Rectal smooth muscle tissue (tissue), 1 donor: ENCODE measurements at regions not wholly inside any gene's neighbourhood (a gene's known extent, or its start where the extent isn't known, plus 50 kb on each side); places are given as distances from the start of the nearest gene placed in this dataset.
A peak's percentile ranks its signal among the peaks of the same experiment; 100 is the strongest.

ENCODE experiments used
- H3K27ac ChIP-seq: one replicate; pipeline ENCODE4 v1.7.0; 2013; ENCODE audit warnings: low read depth, low read length, inconsistent platforms
- H3K27me3 ChIP-seq: one replicate; pipeline ENCODE4 v1.7.0; 2013; ENCODE audit warnings: low read length; ENCODE audit not compliant: control insufficient read depth, insufficient read depth
- H3K36me3 ChIP-seq: one replicate; pipeline ENCODE4 v1.7.0; 2013; ENCODE audit warnings: low read length; ENCODE audit not compliant: control insufficient read depth, insufficient read depth
- H3K4me1 ChIP-seq: one replicate; pipeline ENCODE4 v1.7.0; 2013; ENCODE audit warnings: low read length; ENCODE audit not compliant: control insufficient read depth, insufficient read depth
- H3K4me3 ChIP-seq: one replicate; pipeline ENCODE4 v1.7.0; 2013; ENCODE audit warnings: low read length
- H3K9ac ChIP-seq: one replicate; pipeline ENCODE4 v1.7.0; 2013; ENCODE audit warnings: low read length

DNA sequence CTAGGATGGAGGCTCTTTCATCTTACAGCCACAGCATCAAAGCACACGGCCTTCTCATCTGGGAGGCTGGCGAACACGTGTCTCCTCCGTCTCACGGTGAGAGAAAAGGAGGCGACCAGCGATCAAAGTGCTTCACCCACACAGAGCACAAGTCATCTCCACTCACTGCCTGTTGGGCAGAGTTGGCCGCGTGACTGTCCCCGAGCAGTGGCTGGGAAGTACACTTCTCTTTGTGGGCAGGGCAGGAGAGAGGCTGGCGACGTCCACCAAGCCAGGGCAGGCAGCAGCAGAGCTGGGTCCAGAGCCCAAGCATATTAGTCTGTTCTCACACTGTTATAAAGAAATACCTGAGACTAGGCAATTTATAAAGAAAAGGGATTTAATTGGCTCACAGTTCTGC, 64.1 kb upstream of the FOXC1 start:
- no peaks in the 10 kb centered on the region for H3K27me3 ChIP-seq
- no peaks in the 10 kb centered on the region for H3K36me3 ChIP-seq
- no peak overlapping the region for H3K4me3 ChIP-seq
- no peak overlapping the region for H3K27ac ChIP-seq
- H3K9ac ChIP-seq, result no peak overlapping the region
- H3K4me1 ChIP-seq, result no peaks in the 10 kb centered on the region

- Histone ChIP-seq H3K36me3 (no peaks in the 10 kb centered on the region), H3K9ac (no peak overlapping the region), H3K27me3 (no peaks in the 10 kb centered on the region), H3K4me3 (no peak overlapping the region), H3K4me1 (no peaks in the 10 kb centered on the region), H3K27ac (no peak overlapping the region)
These were observed 61.9 kb upstream of the FOXC1 start for GRCh38 chr6:1547785-1548184.

- no peak overlapping the region for H3K27ac ChIP-seq
- H3K27me3 ChIP-seq, result no peaks in the 10 kb centered on the region
- H3K4me3 ChIP-seq, result no peak overlapping the region
- H3K4me1 ChIP-seq, result no peaks in the 10 kb centered on the region
- H3K36me3 ChIP-seq, result no peaks in the 10 kb centered on the region
- no peak overlapping the region for H3K9ac ChIP-seq
These were observed 58.5 kb upstream of the FOXC1 start for GRCh38 chr6:1551249-1551648.

- H3K27me3 ChIP-seq, result no peaks in the 10 kb centered on the region
- no peak overlapping the region for H3K9ac ChIP-seq
- H3K36me3 ChIP-seq, result no peaks in the 10 kb centered on the region
- no peak overlapping the region for H3K27ac ChIP-seq
- H3K4me3 ChIP-seq, result no peak overlapping the region
- H3K4me1 ChIP-seq, result no peaks in the 10 kb centered on the region
These were observed 57.4 kb upstream of the FOXC1 start for GRCh38 chr6:1552296-1552761.

GRCh38 chr6:1553562-1554083, 56.1 kb upstream of the FOXC1 start:
- Histone ChIP-seq H3K27me3 (no peaks in the 10 kb centered on the region), H3K27ac (no peak overlapping the region), H3K4me3 (no peak overlapping the region), H3K4me1 (no peaks in the 10 kb centered on the region), H3K36me3 (no peaks in the 10 kb centered on the region), H3K9ac (no peak overlapping the region)

DNA sequence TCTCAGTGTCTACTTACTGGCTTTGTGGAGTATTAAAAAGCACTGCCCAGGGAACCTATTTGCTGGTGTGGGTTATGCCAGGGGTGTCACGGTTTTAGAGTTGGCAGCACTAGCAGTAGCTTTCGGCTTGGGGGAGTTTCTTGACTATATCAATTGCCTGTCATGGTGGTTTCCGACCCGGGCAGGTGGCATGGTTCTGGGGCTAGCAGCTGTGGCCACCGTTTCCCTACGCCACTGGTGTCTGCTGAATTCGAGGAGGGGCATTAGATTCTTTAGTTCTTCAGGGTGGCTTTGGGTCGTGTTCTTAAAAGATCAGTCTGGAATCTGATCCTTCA, 55.6 kb upstream of the FOXC1 start:
- no peaks in the 10 kb centered on the region for H3K36me3 ChIP-seq
- no peaks in the 10 kb centered on the region for H3K4me1 ChIP-seq
- peak overlapping the region; percentile 62 for H3K4me3 ChIP-seq
- H3K9ac ChIP-seq, result no peak overlapping the region
- H3K27me3 ChIP-seq, result no peaks in the 10 kb centered on the region
- no peak overlapping the region for H3K27ac ChIP-seq

DNA sequence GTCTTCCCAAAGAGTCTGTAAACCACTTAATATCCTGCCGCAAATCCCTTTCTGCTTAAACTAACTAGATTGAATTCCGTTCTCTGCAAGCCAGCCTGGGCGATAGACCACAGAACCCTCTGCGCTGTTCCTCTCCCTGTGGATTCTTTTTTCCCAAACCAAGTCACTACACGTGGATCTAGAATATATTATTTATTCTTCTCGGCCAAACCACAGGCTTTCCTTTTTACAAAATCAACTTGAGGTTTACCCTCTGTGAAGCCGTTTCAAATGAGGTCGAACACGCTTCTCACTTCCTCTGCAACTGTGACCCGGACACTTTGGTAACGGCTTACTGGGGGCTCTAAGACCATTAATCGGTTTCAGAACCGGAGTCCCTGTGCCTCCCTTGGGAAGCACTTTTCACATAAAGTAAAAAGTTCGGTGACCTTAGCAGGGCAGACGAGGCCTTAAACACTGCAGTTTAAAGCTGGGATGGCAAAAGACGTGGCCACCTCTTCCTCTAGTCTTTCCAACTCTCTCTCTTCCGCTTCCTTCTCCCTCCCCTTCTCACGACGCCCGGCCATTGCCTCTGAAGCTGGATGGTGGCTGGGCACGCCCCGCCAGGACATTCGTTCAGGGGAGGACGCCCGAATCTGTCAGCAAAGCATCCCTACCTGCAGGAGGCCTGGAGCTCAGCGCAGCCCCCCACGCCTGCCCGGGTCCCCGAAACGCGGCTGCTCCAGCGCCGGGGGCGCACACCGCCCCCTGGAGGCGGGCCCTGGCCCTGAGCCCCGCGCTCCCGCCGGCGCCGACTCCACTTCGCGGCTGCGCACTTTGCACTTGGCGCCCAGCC, 55.0 kb upstream of the FOXC1 start:
- Histone ChIP-seq H3K4me3 (peak overlapping the region; percentile 62), H3K36me3 (no peaks in the 10 kb centered on the region), H3K27ac (peak overlapping the region; percentile 30), H3K4me1 (no peaks in the 10 kb centered on the region), H3K27me3 (no peaks in the 10 kb centered on the region), H3K9ac (peak overlapping the region; percentile 47)

GRCh38 chr6:1558388-1558787, 51.3 kb upstream of the FOXC1 start:
- Histone ChIP-seq H3K27me3 (no peaks in the 10 kb centered on the region), H3K9ac (no peak overlapping the region), H3K27ac (no peak overlapping the region), H3K4me1 (no peaks in the 10 kb centered on the region), H3K4me3 (no peak overlapping the region), H3K36me3 (no peaks in the 10 kb centered on the region)
